ENCODE measurements at regions not wholly inside any gene's neighbourhood (a gene's known extent, or its start where the extent isn't known, plus 50 kb on each side); places are given as distances from the start of the nearest gene placed in this dataset.

DNA sequence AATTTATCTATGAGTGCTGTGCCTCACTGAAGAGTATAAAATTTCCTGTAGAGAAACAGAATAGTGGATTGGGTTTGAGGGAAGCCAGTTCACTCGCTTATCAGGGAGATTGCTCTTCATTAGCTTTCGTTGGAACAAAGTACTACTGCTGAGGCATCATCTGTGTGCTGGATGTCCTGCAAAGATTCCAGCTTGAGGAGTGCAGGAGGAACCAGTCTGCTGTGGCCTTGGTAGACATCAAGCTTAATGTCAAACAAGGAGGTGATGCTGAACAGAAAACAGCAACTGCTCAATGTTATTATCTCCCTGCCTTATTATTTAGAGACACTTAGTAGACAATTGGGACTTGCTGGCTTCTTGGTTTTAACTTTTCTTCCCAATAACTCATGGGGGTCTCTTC is 297.5 kb upstream of the DPH6 start:
- no peak for TF ChIP-seq EZH2 (IDR thresholded peaks at IDR 0.05; ENCODE audit: borderline replicate concordance, insufficient read depth, low read depth, low read length, poor library complexity, severe bottlenecking)
- TF ChIP-seq, protein P1, sequence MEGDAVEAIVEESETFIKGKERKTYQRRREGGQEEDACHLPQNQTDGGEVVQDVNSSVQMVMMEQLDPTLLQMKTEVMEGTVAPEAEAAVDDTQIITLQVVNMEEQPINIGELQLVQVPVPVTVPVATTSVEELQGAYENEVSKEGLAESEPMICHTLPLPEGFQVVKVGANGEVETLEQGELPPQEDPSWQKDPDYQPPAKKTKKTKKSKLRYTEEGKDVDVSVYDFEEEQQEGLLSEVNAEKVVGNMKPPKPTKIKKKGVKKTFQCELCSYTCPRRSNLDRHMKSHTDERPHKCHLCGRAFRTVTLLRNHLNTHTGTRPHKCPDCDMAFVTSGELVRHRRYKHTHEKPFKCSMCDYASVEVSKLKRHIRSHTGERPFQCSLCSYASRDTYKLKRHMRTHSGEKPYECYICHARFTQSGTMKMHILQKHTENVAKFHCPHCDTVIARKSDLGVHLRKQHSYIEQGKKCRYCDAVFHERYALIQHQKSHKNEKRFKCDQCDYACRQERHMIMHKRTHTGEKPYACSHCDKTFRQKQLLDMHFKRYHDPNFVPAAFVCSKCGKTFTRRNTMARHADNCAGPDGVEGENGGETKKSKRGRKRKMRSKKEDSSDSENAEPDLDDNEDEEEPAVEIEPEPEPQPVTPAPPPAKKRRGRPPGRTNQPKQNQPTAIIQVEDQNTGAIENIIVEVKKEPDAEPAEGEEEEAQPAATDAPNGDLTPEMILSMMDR (IDR thresholded peaks at IDR 0.05): no peak
